CD4-positive, alpha-beta T cell treated with Interleukin-17A for 4 hours (primary cell): ENCODE measurements at regions not wholly inside any gene's neighbourhood (a gene's known extent, or its start where the extent isn't known, plus 50 kb on each side); places are given as distances from the start of the nearest gene placed in this dataset.

Experiments
- DNase-seq: peaks from one replicate; pipeline ENCODE4 v3.0.0-alpha.2; 2020; ENCODE audit warnings: mixed read lengths

- DNase-seq, result no peak
Observed at GRCh38 chr20:51917886-51918535, 115.7 kb upstream of the SALL4 start.

- DNase-seq, result no peak
Observed at GRCh38 chr20:51916244-51916643, 113.9 kb upstream of the SALL4 start.

DNA sequence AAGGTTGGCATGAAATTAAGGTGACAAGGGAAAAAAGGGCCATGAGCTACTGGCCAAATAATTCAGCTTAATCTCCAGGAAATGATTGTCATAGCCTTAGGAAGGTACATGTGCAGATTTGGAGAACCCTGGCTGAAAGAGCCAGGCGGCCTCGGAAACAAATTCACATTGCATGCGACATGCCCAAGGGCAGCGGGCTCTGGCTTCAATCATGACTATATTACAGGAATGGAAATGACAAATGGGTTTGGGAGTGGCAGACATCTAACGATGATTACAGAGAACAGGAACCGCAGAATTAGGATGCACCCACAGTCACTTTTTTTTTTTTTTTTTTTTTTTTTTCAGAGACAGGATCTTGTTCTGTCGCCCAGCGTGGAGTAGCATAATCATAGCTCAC lies 112.4 kb upstream of the SALL4 start:
- DNase-seq, result no peak

DNA sequence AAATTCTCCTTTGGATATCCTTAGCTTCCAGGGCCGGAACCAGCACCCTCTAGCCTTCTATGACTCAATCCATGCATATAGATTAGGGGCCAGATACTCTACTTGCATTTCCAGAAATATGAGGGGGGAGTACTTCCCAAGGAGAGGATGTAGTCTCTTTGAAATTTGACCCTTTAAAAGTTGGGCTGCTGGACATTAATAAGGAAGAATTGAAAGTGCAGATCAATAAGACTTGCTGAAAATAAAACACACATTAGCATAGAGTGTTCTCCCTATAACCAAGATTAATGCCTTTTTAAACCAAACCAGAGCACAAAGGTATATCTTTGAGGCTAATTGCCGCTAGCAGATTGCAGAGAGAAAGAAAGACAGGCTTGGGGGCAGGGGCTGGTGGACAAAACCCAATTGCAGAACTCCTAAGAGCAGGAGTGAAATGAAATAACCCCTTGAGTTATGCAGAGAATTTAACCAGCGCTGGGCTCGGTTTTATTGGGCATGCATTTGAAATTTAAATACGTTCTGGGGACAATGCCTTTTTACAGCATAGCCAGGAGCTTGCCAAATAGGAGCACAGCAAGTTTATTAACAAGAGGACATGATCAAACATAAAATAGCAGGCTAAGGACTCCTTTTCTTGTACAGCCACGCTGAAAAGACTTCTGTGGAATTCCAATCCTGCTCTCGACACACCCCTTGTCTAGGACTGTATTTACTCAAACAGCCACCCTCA lies 108.2 kb upstream of the SALL4 start:
- no peak for DNase-seq

- DNase-seq, result no peak
Observed at GRCh38 chr20:51906679-51907078, 104.4 kb upstream of the SALL4 start.

DNA sequence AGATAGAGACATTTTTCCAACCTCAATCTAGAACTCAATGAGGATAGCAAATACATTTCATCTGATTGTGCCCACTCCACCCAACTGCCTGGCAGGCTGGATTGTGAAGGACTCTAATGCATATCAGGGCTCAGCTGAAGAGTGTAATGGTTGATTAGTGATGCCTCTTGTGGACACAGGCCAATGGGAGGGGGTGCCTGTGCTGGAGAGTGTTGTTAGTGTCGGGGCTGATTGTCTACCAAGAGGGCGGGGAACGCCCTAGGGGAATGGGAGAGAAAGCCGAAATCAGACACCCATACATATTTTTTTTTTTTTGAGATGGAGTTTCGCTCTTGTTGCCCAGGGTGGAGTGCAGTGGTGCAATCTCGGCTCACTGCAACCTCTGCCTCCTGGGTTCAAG lies 103.7 kb upstream of the SALL4 start:
- no peak for DNase-seq

GRCh38 chr20:51902933-51903332 lies 100.6 kb upstream of the SALL4 start:
- DNase-seq, result no peak

GRCh38 chr20:51900443-51900842 lies 98.1 kb upstream of the SALL4 start:
- no peak for DNase-seq

GRCh38 chr20:51899674-51900073 lies 97.4 kb upstream of the SALL4 start:
- DNase-seq, result no peak

DNA sequence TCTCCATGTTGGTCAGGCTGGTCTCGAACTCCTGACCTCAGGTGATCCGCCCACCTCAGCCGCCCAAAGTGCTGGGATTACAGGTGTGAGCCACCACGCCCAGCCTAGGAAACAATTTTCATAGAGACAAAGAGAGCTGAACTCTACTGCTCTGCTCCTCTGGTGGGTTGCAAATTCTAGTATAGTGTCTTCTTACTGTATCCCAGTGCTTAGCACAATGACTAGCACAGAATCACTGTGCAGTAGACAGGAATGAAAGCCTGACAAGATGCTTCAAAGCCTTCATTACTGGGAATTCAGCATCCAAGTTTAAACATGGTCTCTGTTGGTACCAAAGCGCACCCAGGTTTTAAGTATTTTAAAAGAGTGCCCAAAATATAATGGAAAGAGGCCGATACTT lies 96.5 kb upstream of the SALL4 start:
- DNase-seq, result no peak

DNA sequence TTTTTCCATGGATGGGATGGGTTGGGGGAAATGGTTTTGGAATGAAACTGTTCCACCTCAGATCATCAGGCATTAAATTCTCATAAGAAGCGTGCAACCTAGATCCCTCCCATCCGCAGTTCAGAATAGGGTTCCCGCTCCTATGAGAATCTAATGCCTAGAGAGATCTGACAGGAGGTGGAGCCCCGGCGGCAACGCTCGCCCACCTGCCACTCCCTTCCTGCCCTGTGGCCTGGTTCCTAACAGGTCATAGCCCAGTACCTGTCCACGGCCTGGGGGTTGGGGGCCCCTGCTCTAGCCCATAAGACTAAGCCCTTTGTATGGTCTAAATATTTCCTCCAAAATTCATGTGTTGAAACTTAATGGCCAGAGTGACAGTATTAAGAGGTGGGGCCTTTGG lies 92.3 kb upstream of the SALL4 start:
- no peak for DNase-seq

DNA sequence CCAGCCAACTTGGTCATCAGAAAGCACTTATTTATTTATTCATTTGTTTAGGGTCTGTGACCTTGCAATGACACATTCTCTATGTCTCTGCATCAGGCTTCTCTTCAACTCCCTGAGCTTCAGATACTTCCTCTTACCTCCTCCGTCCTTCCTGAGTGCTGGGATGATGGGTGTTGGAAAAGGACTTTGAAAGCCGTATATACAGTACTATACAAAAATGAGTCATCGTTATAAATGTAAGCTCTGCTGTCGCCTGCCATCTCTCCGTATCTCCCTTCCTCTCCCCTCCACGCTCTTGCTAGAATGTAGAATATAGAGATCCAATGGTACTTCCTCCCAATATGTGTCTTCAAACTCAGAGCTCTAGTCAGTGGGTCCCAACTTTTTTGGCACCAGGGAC lies 91.9 kb upstream of the SALL4 start:
- no peak for DNase-seq

GRCh38 chr20:51893723-51894122 lies 91.4 kb upstream of the SALL4 start:
- DNase-seq, result no peak

DNA sequence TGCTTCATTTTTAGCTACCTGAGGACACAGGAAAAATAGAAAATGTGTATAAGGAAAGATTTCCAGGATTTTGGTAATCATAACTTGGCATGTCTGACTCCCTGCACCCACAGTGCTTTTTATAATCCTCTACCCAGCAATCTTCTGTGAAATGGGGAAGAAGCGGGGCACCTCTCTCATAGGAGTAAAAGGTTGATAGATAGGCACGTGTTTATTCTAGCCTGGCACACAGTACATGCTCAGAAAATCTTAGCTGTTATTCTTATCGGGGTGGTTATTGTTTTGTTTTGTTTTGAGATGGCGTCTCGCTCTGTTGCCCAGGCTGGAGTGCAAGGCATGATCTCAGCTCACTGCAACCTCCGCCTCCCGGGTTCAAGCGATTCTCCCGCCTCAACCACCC lies 87.7 kb upstream of the SALL4 start:
- DNase-seq, result no peak

DNA sequence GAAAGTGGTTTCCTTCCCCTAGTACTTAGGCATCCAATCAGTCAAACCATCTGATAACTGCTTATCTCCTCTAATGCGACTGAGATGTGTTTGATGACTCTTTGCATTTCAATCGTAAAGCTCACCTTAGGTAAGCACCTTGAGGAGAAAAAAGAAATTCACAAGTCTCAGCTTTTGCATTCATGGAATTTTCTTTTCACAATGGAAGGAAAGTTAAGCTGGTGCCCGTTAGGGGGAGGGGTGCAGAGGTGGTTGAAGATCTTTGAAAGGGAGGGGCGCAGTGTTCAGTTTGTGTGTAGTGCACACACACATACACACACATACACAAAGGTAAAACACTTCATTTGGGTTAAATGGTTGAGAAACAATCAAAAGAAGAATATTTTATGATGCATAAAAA lies 87.1 kb upstream of the SALL4 start:
- DNase-seq, result no peak

DNA sequence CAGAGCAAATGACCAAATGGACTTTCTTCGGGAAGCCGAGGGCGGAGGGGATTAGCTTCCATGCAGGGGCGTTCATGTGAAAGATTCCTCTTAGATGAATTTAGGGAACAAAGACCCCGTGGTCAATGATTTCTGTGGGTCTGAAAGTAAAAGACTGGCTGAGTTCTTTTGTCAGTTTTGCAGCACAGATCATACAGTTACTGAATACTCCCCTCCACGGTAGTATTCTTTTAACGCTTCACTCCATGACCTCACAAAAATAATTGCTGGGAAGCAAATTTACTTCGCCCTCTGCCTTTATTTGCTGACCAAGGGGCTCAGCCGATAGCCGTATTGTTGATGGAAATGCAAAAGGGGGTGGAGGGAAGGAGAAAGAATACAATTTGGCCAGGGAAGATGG lies 86.0 kb upstream of the SALL4 start:
- DNase-seq, result no peak

DNA sequence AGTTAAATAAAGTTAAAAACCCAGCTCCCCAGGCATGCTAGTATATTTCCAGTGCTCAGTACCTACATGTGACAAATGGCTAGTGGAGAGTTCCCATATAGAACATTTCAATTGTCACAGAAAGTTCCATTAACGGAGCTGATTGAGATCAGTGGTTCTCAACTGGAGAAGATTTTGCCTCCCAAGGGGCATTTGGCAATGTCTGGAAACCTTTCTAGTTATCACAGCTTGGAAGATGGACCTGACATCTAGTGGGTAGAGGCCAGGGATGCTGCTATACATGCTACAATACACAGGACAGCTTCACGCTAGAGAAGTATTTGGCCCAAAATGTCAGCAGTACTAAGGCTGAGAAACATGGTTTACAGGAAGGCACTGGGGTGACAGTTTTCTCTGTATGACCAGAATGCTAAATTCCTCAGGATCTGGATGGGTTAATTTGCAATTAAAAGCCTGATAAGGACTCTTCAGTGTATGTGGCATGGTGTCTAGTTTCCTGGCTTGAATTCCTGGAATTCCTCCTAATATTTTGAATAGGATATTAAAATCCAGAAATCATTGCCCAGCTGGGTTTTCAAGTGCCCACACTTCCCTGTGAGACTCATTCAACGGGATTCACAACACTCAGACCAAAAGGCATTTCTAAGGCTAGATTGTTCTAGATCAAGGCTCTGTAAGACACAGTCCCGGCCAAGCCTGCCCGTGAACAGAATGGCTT lies 84.7 kb upstream of the SALL4 start:
- no peak for DNase-seq

DNA sequence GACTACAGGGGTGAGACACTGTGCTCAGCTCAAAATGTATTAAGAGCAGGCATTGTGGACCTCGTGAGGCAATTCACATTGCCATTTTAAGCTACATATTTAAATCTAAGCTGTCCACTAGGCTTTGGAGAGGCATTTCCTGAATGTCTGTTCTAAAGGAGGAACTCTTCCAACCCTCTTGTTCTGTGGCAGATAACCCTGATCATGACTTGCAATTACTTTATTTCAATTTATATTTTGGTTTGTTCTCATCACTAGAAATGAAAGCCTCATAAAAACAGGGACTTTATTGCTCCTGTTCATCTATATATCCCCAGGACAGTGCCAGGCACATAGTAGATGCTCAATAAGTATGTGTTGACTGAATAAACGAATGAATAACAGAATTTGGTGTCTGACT lies 84.0 kb upstream of the SALL4 start:
- DNase-seq, result no peak

DNA sequence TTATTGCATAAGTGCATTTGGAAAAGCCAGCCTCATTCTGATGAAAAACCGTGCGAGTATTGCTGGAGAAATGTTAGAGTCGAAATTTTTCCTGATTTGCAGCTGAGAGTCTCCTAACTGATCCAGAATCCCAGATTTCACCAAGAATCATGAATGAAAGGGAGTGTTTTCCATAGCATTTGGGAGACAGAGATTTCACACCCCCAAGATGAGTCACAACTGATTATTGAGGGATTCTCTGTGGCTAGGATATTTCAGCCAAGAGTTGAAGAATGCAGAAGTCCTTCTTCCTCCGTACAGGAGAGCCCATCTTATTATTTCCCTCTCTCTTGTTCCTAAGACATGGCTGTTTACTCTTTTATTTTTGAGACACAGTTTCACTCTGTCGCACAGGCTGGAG lies 82.2 kb upstream of the SALL4 start:
- no peak for DNase-seq

- no peak for DNase-seq
Observed at GRCh38 chr20:51880188-51880587, 77.9 kb upstream of the SALL4 start.

DNA sequence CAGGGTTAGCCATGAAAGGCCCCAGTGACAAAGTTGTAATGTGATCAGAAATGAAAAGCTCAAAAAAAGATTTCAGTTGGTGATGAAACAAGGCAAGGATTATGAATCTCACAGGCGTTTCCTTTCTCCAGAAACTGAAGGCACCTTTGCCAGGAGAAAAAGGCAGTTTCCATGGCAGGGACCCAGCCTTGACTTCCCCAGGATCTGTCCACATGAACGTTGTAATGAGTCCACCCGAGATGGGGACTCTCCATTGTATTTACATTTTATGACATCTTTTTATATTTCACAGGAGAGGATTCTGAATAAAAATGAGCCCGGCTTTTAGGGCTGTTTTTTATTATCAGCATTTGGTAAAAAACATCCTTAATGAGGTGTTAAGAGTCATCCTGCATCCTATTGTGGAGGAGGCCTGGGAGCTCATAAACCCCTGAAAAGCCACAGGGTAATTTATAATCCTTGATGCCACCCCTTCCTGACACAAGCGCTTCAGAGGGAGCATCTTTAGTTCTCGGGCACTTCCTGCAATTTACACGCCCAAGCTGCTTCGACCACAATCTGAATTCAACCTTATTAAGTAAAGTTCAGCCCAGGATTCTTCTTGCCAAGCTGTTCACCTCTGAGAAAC lies 74.1 kb upstream of the SALL4 start:
- no peak for DNase-seq

GRCh38 chr20:51873652-51874051 lies 71.3 kb upstream of the SALL4 start:
- DNase-seq, result no peak

GRCh38 chr20:51871943-51872342 lies 69.6 kb upstream of the SALL4 start:
- no peak for DNase-seq

DNA sequence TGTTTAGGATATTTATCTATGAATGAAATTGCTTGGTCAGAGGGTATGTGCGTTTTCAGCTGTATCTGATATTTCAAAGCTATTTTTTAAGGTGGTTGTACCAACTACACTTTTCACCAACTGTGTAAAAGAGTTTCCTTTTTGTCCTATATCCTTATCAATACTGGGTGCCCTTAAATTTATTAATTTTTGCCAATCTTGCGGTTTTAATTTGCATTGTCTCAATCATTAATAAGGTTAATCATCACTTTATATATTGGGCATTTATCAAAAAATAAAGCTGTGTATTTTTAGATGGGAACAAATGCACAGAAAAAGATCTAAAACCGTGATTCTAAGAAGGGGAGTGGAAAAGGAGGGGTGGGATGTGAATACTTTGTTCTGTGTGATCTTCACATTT lies 66.7 kb upstream of the SALL4 start:
- DNase-seq, result no peak
